Adrenal gland (tissue), 9 donors: ENCODE measurements at regions not wholly inside any gene's neighbourhood (a gene's known extent, or its start where the extent isn't known, plus 50 kb on each side); places are given as distances from the start of the nearest gene placed in this dataset.

Experiments used
- DNase-seq, 7 donors: peaks; one replicate each; pipeline ENCODE4 v3.0.0-alpha.2; 2019 to 2020
- H3K27ac ChIP-seq, 5 donors: fragments of 200-600 bp; sonication (generic) in 4 of 5; 1 replicate in 3 of 5; 2 replicates in 2 of 5; pipeline versions ENCODE4 v1.5.1 to v1.8.0; 2016 to 2020; ENCODE audit warnings: mild to moderate bottlenecking in 1 of 5
- H3K27me3 ChIP-seq: fragments of 200-600 bp; 2 replicates; pipeline ENCODE4 v1.8.0; 2021
- H3K36me3 ChIP-seq, 2 donors: fragments of 200-600 bp; replicated peaks in 1 of 2; 1 replicate in 1 of 2; 2 replicates in 1 of 2; pipeline versions ENCODE4 v1.5.1 to v1.8.0; 2018 to 2022
- H3K4me1 ChIP-seq, 2 donors: fragments of 200-600 bp; replicated peaks in 1 of 2; 1 replicate in 1 of 2; 2 replicates in 1 of 2; pipeline versions ENCODE4 v1.5.1 to v1.8.0; 2018 to 2021
- H3K4me3 ChIP-seq, 4 donors: fragments of 200-600 bp; sonication (generic) in 3 of 4; one replicate each; pipeline ENCODE4 v1.5.1; 2016 to 2018
- H3K9me3 ChIP-seq, 3 donors: fragments of 200-600 bp; sonication (generic) in 1 of 3; replicated peaks in 1 of 3; 1 replicate in 2 of 3; 2 replicates in 1 of 3; pipeline versions ENCODE4 v1.5.1 to v1.8.0; 2016 to 2021
- CTCF ChIP-seq, 6 experiments: fragments of 450-650 bp in 4 of 6; fragments of 200-600 bp in 2 of 6; sonication (generic) in 1 of 6; IDR thresholded peaks; 1 replicate in 5 of 6; 2 replicates in 1 of 6; pipeline versions ENCODE4 v1.5.1 to v1.8.0; 2016 to 2021; ENCODE audit warnings: antibody characterized with exemption in 6 of 6, mild to moderate bottlenecking in 2 of 6, moderate library complexity in 1 of 6
- POLR2A ChIP-seq, 2 donors: fragments of 450-650 bp; IDR thresholded peaks; one replicate each; pipeline ENCODE4 v1.6.1; 2017; ENCODE audit warnings: antibody characterized with exemption in 2 of 2, mild to moderate bottlenecking in 2 of 2, moderate library complexity in 1 of 2
- WGBS, 4 donors: extraction: QIAGEN DNeasy Blood & Tissue Kit in 2 of 4; methylation state at CpG; one replicate each; pipeline versions ENCODE4 v1.1.5 to v1.1.7; 2013 to 2017; 5-methylcytosine and 5-hydroxymethylcytosine counted together
- intact Hi-C, 2 donors: fragments of 100-400 bp; cut with DNase I; formaldehyde crosslinking; loops; one replicate each; pipeline versions ENCODE4 v1.14.1 to v1.15.0; 2022 to 2023
- donor health status: healthy with polysubstance abuse.
- donor health status: Bipolar disorder and iron deficiency.
- donor health status: DM: yes; HTN: yes; CAD: no.
- donor health status: DM: no; HTN: no; CAD: no.
- donor health status: DM: no; HTN: no; CAD: no.

GRCh38 chr2:66080127-66080526, 354.8 kb upstream of the MEIS1 start:
- Histone ChIP-seq H3K4me1 (no peaks in the 10 kb centered on the region), H3K4me3 (no peak overlapping the region), H3K36me3 (no peaks in the 10 kb centered on the region), H3K9me3 (no peaks in the 10 kb centered on the region), H3K27me3 (no peaks in the 10 kb centered on the region), H3K27ac (no peak overlapping the region)
- TF ChIP-seq POLR2A (IDR thresholded peaks at IDR 0.05) (no peak), CTCF (IDR thresholded peaks at IDR 0.05) (no peak)
- WGBS, 4 donors, result 30 to 38% (median 37%) methylated on average over 5 of the region's 5 CpGs
- DNase-seq, result no peak
- intact Hi-C loops, result no loop called here

GRCh38 chr2:66073172-66073571, 361.8 kb upstream of the MEIS1 start:
- TF ChIP-seq POLR2A (IDR thresholded peaks at IDR 0.05) (no peak), CTCF (IDR thresholded peaks at IDR 0.05) (no peak)
- H3K27ac ChIP-seq, result no peak overlapping the region
- no peak overlapping the region for H3K4me3 ChIP-seq
- no peaks in the 10 kb centered on the region for H3K27me3 ChIP-seq
- DNase-seq, result no peak
- 70 to 82% (median 79%) methylated on average over 4 of the region's 4 CpGs for WGBS, 4 donors
- no peaks in the 10 kb centered on the region for H3K36me3 ChIP-seq
- no peaks in the 10 kb centered on the region for H3K4me1 ChIP-seq
- intact Hi-C loops, result no loop called here
- no peaks in the 10 kb centered on the region for H3K9me3 ChIP-seq

- H3K9me3 ChIP-seq, result no peaks in the 10 kb centered on the region
- 45 to 52% (median 46%) methylated on average over 21 of the region's 21 CpGs for WGBS, 4 donors
- no peaks in the 10 kb centered on the region for H3K36me3 ChIP-seq
- H3K27me3 ChIP-seq, result no peaks in the 10 kb centered on the region
- H3K27ac ChIP-seq, result no peak overlapping the region
- intact Hi-C loops, result no loop called here
- no peak overlapping the region for H3K4me3 ChIP-seq
- no peak for DNase-seq
- no peaks in the 10 kb centered on the region for H3K4me1 ChIP-seq
- TF ChIP-seq CTCF (IDR thresholded peaks at IDR 0.05), result no peak
- TF ChIP-seq POLR2A (IDR thresholded peaks at IDR 0.05), result no peak
These were observed 364.0 kb upstream of the MEIS1 start for GRCh38 chr2:66070721-66071602.

- H3K36me3 ChIP-seq, result no peaks in the 10 kb centered on the region
- TF ChIP-seq CTCF (IDR thresholded peaks at IDR 0.05) (no peak), POLR2A (IDR thresholded peaks at IDR 0.05) (no peak)
- no peak overlapping the region for H3K27ac ChIP-seq
- intact Hi-C loops, result no loop called here
- H3K4me1 ChIP-seq, result no peaks in the 10 kb centered on the region
- no peak for DNase-seq
- no peaks in the 10 kb centered on the region for H3K27me3 ChIP-seq
- H3K9me3 ChIP-seq, result no peaks in the 10 kb centered on the region
- 89 to 96% (median 94%) methylated on average over 2 of the region's 2 CpGs for WGBS, 4 donors
- no peak overlapping the region for H3K4me3 ChIP-seq
These were observed 364.8 kb upstream of the MEIS1 start for GRCh38 chr2:66069937-66070720.
